ENCODE measurements at regions not wholly inside any gene's neighbourhood (a gene's known extent, or its start where the extent isn't known, plus 50 kb on each side); places are given as distances from the start of the nearest gene placed in this dataset.

DNA sequence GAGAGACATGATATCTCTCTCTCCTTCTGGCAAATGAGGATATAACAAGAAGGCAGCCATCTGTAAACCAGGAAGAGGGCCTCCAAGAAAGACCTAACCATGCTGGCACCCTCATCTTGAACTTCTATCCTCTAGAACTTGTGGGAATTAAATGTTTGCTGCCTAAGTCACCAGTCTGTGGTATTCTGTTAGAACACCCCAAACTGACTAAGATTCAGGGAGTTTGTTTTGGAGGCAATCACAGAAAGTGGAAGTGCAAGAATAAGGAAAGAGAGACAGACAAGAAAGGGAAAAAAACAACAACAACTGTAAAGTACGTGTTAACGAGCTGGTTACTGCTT is 114.5 kb upstream of the GOT2 start:
- TF ChIP-seq CTCF (IDR thresholded peaks at IDR 0.05) (no peak), POLR2A (IDR thresholded peaks at IDR 0.05) (no peak), EP300 (IDR thresholded peaks at IDR 0.05; ENCODE audit: low read depth) (no peak)
